Lung (tissue), 11 donors: ENCODE measurements at regions not wholly inside any gene's neighbourhood (a gene's known extent, or its start where the extent isn't known, plus 50 kb on each side); places are given as distances from the start of the nearest gene placed in this dataset.

Experiments
- ATAC-seq: fragments of 200-7000 bp; cut with Tn5 transposase; one replicate; pipeline ENCODE4 v1.9.1; 2020; ENCODE audit warnings: moderate number of reproducible peaks; ENCODE audit not compliant: insufficient read depth, low FRiP score
- DNase-seq, 3 donors: peaks; one replicate each; pipeline ENCODE4 v3.0.0-alpha.2; 2013 to 2017
- H3K27ac ChIP-seq, 2 donors: one replicate each; pipeline ENCODE4 v1.5.1; 2013; ENCODE audit warnings: mild to moderate bottlenecking in 2 of 2, moderate library complexity in 2 of 2, control low read depth in 1 of 2, inconsistent platforms in 1 of 2, low read depth in 1 of 2, low read length in 1 of 2
- H3K27me3 ChIP-seq, 3 donors: one replicate each; pipeline ENCODE4 v1.5.1; 2013; ENCODE audit warnings: low read length in 2 of 3; ENCODE audit not compliant: control insufficient read depth in 3 of 3, insufficient read depth in 3 of 3
- H3K36me3 ChIP-seq, 4 donors: one replicate each; pipeline ENCODE4 v1.5.1; 2013; ENCODE audit warnings: low read length in 4 of 4, mild to moderate bottlenecking in 1 of 4, moderate library complexity in 1 of 4; ENCODE audit not compliant: control insufficient read depth in 4 of 4, insufficient read depth in 4 of 4
- H3K4me1 ChIP-seq, 5 donors: one replicate each; pipeline ENCODE4 v1.5.1; 2013; ENCODE audit warnings: low read length in 5 of 5, mild to moderate bottlenecking in 2 of 5, moderate library complexity in 1 of 5; ENCODE audit not compliant: control insufficient read depth in 5 of 5, insufficient read depth in 5 of 5
- H3K4me3 ChIP-seq: one replicate; pipeline ENCODE4 v1.5.1; 2013; ENCODE audit warnings: mild to moderate bottlenecking, control low read depth, moderate library complexity
- H3K9ac ChIP-seq, 2 donors: one replicate each; pipeline ENCODE4 v1.5.1; 2013; ENCODE audit warnings: low read length in 2 of 2, control low read depth in 1 of 2; ENCODE audit not compliant: insufficient read depth in 1 of 2
- H3K9me3 ChIP-seq, 4 donors: one replicate each; pipeline ENCODE4 v1.5.1; 2013; ENCODE audit warnings: low read length in 3 of 4, mild to moderate bottlenecking in 1 of 4, moderate library complexity in 1 of 4; ENCODE audit not compliant: control insufficient read depth in 4 of 4, insufficient read depth in 3 of 4
- WGBS, 2 donors: extraction: QIAGEN DNeasy Blood & Tissue Kit; methylation state at CpG; one replicate each; pipeline ENCODE4 v1.1.7; 2013; 5-methylcytosine and 5-hydroxymethylcytosine counted together
- TF ChIP-seq, protein P1 (sequence below): IDR thresholded peaks from 2 replicates; pipeline ENCODE4 v1.5.1; 2012; ENCODE audit warnings: mild to moderate bottlenecking; ENCODE audit errors: control extremely low read depth, extremely low read depth
- donor health status: control.
- donor health status: control.
- donor health status: Bipolar disorder and iron deficiency.
- donor health status: healthy.
- donor health status: DM: yes; HTN: yes; CAD: no.

DNA sequence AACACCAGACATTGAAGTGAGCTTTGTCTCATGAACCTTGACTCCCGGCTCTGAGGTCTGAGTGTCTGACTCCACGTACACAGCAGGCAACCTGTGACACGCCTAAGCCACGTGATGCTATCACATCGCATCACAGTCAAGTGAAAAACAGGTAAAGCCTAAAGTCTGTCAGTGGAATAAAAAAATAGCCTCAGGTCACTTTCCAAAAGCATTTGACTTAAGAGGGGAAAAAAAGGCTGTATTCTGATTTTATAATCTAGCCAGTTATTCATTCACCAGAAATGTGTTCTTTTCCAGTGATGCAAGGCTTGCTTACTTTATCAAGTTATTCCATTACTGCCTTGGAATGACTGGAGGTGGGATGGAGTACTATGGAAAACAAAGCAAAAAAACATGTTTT lies 163.2 kb upstream of the HMCN1 start:
- DNase-seq (no peak), ATAC-seq (no peak)
- no peak overlapping the region for H3K4me3 ChIP-seq
- no peaks in the 10 kb centered on the region for H3K9me3 ChIP-seq
- H3K36me3 ChIP-seq = no peaks in the 10 kb centered on the region
- no peak overlapping the region for H3K9ac ChIP-seq
- peaks cover 0 to 5% (median 0%) of the 10 kb centered on the region in 5 donors for H3K4me1 ChIP-seq
- 90 to 91% methylated on average over 5 of the region's 5 CpGs for WGBS, 2 donors
- H3K27ac ChIP-seq = no peak overlapping the region
- TF ChIP-seq, protein P1, sequence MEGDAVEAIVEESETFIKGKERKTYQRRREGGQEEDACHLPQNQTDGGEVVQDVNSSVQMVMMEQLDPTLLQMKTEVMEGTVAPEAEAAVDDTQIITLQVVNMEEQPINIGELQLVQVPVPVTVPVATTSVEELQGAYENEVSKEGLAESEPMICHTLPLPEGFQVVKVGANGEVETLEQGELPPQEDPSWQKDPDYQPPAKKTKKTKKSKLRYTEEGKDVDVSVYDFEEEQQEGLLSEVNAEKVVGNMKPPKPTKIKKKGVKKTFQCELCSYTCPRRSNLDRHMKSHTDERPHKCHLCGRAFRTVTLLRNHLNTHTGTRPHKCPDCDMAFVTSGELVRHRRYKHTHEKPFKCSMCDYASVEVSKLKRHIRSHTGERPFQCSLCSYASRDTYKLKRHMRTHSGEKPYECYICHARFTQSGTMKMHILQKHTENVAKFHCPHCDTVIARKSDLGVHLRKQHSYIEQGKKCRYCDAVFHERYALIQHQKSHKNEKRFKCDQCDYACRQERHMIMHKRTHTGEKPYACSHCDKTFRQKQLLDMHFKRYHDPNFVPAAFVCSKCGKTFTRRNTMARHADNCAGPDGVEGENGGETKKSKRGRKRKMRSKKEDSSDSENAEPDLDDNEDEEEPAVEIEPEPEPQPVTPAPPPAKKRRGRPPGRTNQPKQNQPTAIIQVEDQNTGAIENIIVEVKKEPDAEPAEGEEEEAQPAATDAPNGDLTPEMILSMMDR = no peak
- H3K27me3 ChIP-seq = no peaks in the 10 kb centered on the region

DNA sequence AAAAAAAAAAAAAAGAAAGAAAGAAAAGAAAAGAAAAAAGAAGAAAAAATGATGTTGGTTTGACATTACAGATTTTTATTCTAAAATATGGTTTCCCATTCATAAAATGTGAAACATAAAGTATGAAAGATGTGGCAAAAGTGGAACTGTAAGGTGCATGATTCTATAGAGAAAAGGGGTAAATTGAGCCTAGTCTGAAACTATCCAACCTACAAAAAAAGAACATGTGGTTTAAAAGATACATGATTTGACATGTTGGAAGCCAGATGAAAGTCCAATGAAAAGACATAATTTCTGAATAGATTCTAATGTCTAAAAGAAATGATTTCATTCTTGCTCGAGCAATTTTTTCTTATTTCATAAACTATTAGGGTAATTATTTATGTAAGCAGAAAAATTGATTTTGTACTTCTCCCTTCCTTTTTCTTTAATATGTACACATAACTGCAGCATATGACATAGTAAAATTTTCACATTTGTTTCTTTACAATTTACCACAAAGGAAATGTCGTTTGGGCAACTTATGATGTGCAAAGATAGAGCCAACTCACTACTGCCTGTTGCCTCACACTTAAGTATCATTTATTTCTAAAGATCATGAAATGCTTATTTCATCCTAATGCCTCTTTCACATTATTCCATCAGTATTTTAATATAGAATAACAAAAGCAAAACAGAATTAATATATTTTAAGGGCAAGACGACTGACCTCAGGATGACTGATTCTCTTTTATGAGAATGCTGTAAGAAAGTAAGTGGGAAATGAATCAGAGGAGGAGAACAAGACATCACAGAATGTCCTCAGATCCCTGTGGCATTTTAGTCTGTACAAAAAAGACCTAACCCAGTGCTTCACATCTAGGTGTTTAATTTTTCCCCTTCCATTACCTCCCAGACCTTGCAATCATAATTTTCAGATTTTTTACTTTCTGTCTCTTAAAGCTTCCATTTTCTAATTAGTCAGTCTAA lies 165.8 kb upstream of the HMCN1 start:
- 40 to 69% methylated on average over 3 of the region's 3 CpGs for WGBS, 2 donors

DNA sequence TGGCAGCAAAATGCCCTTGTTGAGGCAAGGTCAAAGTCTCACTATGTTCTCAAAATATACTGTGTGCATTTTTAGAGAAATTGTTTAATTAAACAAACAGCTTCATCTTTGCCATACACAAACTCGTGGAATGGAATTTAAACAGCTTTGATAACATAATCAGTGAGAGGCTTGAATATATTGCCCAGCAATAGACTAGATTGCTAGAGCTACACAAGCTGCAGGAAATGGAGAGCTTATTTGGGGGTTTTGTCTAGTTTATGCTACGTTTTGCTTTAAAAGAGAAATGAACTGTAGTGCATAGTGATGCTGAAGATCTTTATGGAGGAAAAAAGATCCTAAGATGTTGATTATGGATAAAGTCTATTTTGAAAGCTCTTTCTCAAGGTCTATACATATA lies 166.8 kb upstream of the HMCN1 start:
- DNase-seq (no peak), ATAC-seq (no peak)
- Histone ChIP-seq H3K4me3 (no peak overlapping the region), H3K9me3 (no peaks in the 10 kb centered on the region), H3K27ac (no peak overlapping the region), H3K36me3 (no peaks in the 10 kb centered on the region), H3K4me1 (peaks cover 0 to 5% (median 0%) of the 10 kb centered on the region in 5 donors), H3K9ac (no peak overlapping the region), H3K27me3 (no peaks in the 10 kb centered on the region)
- TF ChIP-seq, protein P1 = no peak
- WGBS, 2 donors = 17 to 18% methylated on average over 2 of the region's 2 CpGs

More for the DNA sequence above, 165.8 kb upstream of the HMCN1 start:
- no peaks in the 10 kb centered on the region for H3K9me3 ChIP-seq
- H3K9ac ChIP-seq = no peak overlapping the region
- peaks cover 0 to 5% (median 0%) of the 10 kb centered on the region in 5 donors for H3K4me1 ChIP-seq
- ATAC-seq = no peak
- no peak for DNase-seq
- no peak overlapping the region for H3K27ac ChIP-seq
- TF ChIP-seq, protein P1 = no peak
- H3K4me3 ChIP-seq = no peak overlapping the region
- H3K36me3 ChIP-seq = no peaks in the 10 kb centered on the region
- H3K27me3 ChIP-seq = no peaks in the 10 kb centered on the region
